PC-9 (cell line): ENCODE measurements at regions not wholly inside any gene's neighbourhood (a gene's known extent, or its start where the extent isn't known, plus 50 kb on each side); places are given as distances from the start of the nearest gene placed in this dataset.

Experiments used
- EZH2 ChIP-seq: fragments of 200-600 bp; sonication (generic); IDR thresholded peaks from 2 replicates; pipeline ENCODE4 v1.8.0; 2017; ENCODE audit warnings: antibody characterized with exemption, low read depth
- TF ChIP-seq, protein P1 (sequence below): fragments of 200-600 bp; sonication (generic); conservative IDR thresholded peaks from 2 replicates; pipeline ENCODE4 v1.6.1; 2017; ENCODE audit warnings: mixed run types, antibody characterized with exemption, mild to moderate bottlenecking, moderate library complexity

DNA sequence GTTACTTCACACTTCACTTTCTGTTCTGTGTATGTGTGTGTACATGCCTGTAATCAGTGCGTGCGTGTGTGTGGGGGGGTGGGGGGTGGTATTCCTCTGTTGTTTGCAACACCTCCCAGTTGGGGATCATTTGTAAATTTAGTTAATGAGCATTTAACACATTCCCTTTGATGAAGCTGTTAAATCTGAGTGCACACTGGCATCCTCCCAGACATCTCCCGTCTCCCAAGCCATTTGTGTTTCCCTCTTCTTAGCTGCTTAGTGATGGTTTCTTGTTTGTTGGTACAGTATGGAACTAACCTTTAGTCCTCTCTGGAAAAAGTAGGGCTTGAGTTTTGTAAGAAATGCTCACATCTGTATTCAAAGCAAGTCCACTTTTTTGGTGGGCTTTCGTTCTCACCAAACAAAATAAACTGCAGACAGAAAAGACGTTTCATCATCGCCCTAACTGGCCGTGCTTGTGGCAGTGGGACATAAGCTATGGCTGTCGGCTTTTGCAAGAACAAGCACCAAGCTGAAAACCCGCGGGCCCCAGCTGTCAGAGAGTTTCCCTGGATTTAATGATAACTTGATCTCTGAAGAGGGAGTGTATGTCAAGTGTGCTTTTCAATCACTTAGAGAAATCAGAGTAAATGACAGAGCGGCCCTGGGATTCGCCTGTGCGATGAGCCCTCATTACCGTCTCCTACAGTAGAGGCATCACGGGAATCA, 54.9 kb upstream of the SASH1 start:
- TF ChIP-seq, protein P1, sequence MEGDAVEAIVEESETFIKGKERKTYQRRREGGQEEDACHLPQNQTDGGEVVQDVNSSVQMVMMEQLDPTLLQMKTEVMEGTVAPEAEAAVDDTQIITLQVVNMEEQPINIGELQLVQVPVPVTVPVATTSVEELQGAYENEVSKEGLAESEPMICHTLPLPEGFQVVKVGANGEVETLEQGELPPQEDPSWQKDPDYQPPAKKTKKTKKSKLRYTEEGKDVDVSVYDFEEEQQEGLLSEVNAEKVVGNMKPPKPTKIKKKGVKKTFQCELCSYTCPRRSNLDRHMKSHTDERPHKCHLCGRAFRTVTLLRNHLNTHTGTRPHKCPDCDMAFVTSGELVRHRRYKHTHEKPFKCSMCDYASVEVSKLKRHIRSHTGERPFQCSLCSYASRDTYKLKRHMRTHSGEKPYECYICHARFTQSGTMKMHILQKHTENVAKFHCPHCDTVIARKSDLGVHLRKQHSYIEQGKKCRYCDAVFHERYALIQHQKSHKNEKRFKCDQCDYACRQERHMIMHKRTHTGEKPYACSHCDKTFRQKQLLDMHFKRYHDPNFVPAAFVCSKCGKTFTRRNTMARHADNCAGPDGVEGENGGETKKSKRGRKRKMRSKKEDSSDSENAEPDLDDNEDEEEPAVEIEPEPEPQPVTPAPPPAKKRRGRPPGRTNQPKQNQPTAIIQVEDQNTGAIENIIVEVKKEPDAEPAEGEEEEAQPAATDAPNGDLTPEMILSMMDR, result no peak
- no peak for TF ChIP-seq EZH2
